HAP-1 (cell line): ENCODE measurements at regions not wholly inside any gene's neighbourhood (a gene's known extent, or its start where the extent isn't known, plus 50 kb on each side); places are given as distances from the start of the nearest gene placed in this dataset.

ENCODE experiments used
- DNase-seq, 2 experiments: peaks; one replicate each; pipeline ENCODE4 v3.0.0-alpha.2; 2016 to 2020; ENCODE audit warnings: low spot score in 2 of 2
- H3K27me3 ChIP-seq: fragments of 250-450 bp; sonication (Bioruptor Pico); 2 replicates; pipeline ENCODE4 v1.5.1; 2020; ENCODE audit warnings: low read depth, mild to moderate bottlenecking, moderate library complexity
- H3K36me3 ChIP-seq: fragments of 250-450 bp; sonication (Bioruptor Pico); replicated peaks from 2 replicates; pipeline ENCODE4 v1.5.1; 2020; ENCODE audit warnings: mild to moderate bottlenecking
- H3K4me1 ChIP-seq: fragments of 250-450 bp; sonication (Bioruptor Pico); 2 replicates; pipeline ENCODE4 v1.5.1; 2020; ENCODE audit warnings: mild to moderate bottlenecking
- H3K4me3 ChIP-seq: fragments of 250-450 bp; sonication (Bioruptor Pico); 2 replicates; pipeline ENCODE4 v1.5.1; 2020; ENCODE audit warnings: mild to moderate bottlenecking, moderate library complexity
- H3K9me3 ChIP-seq: fragments of 250-450 bp; sonication (Bioruptor Pico); 2 replicates; pipeline ENCODE4 v1.5.1; 2020; ENCODE audit warnings: mild to moderate bottlenecking, moderate library complexity
- in situ Hi-C: fragments of 300-500 bp; cut with MboI; formaldehyde crosslinking; loops from 3 replicates; pipeline ENCODE4 v1.14.3; 2020; ENCODE audit warnings: low sequenced_read_pairs, inconsistent platforms, mixed read lengths

DNA sequence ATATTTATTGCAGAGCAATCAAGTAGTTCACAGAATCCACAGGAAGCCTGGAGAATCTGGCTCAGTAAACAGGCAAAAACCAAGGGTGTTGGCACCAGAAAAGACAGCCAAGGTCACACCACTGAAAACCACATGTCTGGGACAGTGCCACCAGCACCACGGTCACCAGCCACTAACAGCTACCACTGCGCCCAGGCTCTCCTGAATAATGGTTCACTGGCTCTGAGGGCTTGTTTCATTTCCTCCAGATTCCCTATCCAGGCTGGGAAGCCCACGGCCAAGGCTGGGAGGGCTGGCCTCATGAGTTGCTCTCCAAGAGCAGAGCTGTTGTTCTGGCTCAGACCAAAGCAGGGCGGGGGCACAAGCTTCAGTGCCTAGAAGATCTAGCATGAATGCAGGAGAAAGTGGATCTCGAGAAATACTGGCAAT is 54.5 kb upstream of the PTGFRN start:
- no peak overlapping the region for H3K4me3 ChIP-seq
- peaks cover 40% of the 10 kb centered on the region for H3K4me1 ChIP-seq
- in situ Hi-C loops = no loop called here
- H3K36me3 ChIP-seq = no peaks in the 10 kb centered on the region
- H3K9me3 ChIP-seq = no peaks in the 10 kb centered on the region
- no peak for DNase-seq
- H3K27me3 ChIP-seq = no peaks in the 10 kb centered on the region

DNA sequence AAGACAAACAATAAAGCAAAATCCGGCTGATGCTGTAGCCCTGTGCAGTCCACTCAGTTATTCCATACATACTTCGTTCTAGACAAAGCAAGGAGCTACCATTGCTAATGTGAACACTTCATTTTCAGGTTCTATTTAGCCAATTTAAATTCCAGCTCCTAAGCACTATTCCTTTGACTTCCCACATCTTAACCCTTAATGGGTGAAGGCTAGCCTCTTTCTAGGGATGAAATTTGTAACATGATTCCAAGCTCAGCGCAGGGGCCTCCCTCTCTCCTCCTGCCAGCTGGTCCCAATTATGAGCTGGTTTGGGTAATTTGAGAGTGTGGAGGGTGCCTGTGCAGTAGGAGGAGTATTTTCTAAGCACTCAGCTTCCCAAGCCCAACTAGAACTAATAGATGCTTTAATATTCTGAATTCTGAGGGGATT is 53.9 kb upstream of the PTGFRN start:
- Histone ChIP-seq H3K4me3 (no peak overlapping the region), H3K27me3 (no peaks in the 10 kb centered on the region), H3K4me1 (peaks cover 42% of the 10 kb centered on the region), H3K9me3 (no peaks in the 10 kb centered on the region), H3K36me3 (no peaks in the 10 kb centered on the region)
- in situ Hi-C loops = no loop called here
- peak; percentile 61 to 68 for DNase-seq

DNA sequence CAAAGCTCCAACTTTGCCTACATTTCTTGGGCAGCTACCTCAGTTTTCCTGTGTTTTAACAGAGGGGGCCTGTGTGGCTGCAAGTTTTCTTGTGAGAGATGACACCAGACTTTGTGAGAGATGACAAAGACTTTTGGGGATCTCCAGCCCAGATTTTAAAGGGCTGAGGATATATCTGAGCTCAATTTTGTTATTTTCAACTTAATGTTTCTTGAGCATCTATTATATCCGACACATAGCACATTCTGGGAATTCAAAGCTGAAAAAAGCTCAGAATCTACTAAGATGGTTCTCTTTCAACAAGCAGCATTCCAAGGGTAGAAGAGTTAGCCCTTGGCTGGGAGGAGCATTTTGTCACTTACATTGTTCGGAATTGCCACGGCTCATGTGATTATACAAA is 53.4 kb upstream of the PTGFRN start:
- Histone ChIP-seq H3K4me3 (no peak overlapping the region), H3K27me3 (no peaks in the 10 kb centered on the region), H3K9me3 (no peaks in the 10 kb centered on the region), H3K4me1 (peaks cover 47% of the 10 kb centered on the region), H3K36me3 (no peaks in the 10 kb centered on the region)
- in situ Hi-C loops = no loop called here
- no peak for DNase-seq

DNA sequence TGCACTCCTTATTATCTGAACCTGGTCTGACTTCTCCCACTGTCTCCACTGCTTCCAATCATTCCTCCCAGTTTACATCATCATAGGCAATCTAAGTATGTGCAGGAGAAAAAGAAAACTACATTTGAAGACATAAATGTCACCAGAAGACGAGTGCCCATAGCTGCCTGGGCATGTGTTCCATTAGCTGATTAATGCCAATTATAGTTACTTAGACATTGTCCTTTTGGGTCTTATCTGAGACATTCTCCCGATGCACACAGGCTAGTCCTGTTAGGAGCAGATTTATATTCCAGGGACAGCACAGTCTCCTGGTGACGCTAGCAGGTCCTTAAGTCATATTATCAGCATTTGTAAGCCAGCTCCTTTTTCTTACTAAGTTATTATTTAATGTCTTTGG is 52.6 kb upstream of the PTGFRN start:
- no peaks in the 10 kb centered on the region for H3K9me3 ChIP-seq
- H3K27me3 ChIP-seq = no peaks in the 10 kb centered on the region
- no peak overlapping the region for H3K4me3 ChIP-seq
- no peaks in the 10 kb centered on the region for H3K36me3 ChIP-seq
- DNase-seq = no peak
- H3K4me1 ChIP-seq = peaks cover 45% of the 10 kb centered on the region
- in situ Hi-C loops = no loop called here
